ENCODE measurements at regions not wholly inside any gene's neighbourhood (a gene's known extent, or its start where the extent isn't known, plus 50 kb on each side); places are given as distances from the start of the nearest gene placed in this dataset.
"Not testable (repeated sequence)": the region's sequence is repeated elsewhere in the genome, so short reads cannot be mapped to it uniquely, and the experiment has no call there.

GRCh38 chr21:10405331-10405730 is 116.1 kb upstream of the TPTE start:
- not testable (repeated sequence) for DNase-seq (ENCODE audit: low spot score)

GRCh38 chr21:10409786-10410185 is 111.6 kb upstream of the TPTE start:
- DNase-seq (ENCODE audit: low spot score), result not testable (repeated sequence)

DNA sequence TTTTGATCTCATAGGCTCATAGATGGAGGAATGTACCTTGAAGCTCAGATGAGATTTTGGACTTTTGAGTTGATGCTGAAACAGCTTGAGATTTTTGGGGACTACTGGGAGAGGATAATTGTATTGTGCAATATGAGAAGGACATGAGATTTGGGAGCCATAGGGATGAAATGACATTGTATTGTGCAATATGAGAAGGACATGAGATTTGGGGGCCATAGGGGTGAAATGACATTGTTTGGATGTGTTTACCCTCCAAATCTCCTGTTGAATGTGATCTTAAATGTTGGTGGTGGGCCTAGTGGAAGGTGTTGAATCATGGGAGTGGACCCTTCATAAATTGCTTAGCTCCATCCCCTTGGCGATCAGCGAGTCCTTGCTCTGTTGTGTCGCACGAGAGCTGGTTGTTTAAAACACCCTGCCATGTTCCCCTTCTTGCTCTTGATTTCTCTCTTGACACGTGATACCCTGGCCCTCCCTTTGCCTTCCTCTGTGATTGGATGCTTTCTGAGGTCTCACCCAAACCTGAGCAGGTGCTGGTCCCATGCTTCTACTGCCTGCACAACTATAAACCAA is 110.9 kb upstream of the TPTE start:
- not testable (repeated sequence) for DNase-seq (ENCODE audit: low spot score)

DNA sequence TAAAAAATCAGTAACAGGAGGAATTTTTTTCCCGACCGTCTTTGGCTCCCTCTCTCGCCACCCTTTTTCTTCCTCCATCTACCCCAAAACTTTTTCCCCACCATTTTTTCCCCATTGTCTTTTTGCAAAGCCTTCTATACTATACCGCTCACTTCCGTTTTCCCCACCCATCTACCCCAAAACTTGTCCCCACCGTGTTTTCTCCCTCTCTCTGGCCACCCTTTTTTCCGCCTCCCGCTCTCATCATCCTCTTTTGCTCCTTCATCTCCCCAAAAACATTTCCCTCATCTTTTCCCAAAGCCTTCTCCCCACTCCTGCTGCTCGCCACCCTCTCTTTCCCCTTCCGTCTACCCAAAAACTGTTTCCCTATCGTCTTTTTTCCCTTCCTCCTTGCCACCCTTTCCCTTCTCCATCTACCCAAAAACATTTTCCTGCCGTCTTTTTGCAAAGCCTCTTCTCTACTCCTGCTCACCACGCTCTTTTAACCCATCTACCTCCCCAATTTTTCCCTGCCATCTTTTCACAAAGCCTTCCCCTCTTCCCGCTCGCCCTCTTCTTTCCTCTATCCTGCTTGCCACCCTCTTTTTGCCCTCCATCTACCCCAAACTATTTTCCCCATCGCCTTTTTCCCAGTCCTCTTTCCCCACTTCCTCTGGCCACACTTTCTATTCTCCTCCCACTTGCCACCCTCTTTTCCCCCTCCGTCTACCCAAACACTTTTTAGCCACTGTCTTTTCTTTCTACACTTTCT is 109.4 kb upstream of the TPTE start:
- not testable (repeated sequence) for DNase-seq (ENCODE audit: low spot score)

DNA sequence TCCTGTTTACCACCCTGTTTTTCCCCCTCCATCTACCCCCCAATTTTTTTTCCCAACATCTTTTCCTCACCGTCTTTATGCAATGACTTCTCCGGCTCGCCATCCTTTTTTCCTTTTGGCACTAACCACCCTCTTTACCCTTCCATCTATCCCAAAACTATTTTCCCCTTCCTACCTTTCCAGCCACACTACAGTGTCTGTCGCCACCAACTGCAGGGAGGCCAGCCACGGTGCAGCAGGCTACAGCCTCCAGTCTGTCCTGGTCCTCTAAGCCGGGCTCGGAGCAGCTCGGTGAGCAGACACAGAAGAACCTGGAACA is 108.5 kb upstream of the TPTE start:
- DNase-seq (ENCODE audit: low spot score), result not testable (repeated sequence)

DNA sequence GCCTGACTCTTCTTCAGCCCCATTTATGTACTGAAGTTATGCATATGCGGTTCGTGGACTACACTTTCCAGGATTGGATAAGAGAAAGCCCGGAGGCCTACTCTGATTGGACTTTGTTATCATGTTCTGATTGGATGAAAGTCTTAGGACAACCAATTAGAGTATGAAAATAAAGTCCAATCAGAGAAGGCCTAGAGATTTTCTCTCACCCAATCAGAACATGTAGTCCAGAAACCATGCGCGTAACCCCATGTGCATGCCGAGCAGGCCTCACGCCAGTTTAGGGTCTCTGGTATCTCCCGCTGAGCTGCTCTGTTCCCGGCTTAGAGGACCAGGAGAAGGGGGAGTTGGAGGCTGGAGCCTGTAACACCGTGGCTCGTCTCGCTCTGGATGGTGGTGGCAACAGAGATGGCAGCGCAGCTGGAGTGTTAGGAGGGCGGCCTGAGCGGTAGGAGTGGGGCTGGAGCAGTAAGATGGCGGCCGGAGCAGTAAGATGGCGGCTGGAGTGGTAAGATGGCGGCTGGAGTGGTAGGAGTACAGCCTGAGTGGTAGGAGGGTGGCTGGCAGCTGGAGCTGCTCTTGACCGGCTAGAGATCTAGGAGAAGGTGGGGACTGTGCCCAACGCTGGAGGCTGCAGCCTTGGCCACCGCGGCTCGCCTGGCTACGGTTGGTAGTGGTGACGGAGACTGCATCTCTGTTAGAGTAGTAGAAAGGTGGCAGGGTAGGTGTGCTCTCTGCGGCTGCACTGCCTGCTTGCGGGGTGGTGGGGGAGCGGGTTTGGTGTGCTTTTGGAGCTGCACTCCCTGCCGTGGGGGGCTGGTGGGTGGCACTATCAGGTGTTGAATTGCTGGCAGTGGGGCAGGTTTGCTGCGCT is 107.9 kb upstream of the TPTE start:
- peak; percentile 96 for DNase-seq (ENCODE audit: low spot score)

DNA sequence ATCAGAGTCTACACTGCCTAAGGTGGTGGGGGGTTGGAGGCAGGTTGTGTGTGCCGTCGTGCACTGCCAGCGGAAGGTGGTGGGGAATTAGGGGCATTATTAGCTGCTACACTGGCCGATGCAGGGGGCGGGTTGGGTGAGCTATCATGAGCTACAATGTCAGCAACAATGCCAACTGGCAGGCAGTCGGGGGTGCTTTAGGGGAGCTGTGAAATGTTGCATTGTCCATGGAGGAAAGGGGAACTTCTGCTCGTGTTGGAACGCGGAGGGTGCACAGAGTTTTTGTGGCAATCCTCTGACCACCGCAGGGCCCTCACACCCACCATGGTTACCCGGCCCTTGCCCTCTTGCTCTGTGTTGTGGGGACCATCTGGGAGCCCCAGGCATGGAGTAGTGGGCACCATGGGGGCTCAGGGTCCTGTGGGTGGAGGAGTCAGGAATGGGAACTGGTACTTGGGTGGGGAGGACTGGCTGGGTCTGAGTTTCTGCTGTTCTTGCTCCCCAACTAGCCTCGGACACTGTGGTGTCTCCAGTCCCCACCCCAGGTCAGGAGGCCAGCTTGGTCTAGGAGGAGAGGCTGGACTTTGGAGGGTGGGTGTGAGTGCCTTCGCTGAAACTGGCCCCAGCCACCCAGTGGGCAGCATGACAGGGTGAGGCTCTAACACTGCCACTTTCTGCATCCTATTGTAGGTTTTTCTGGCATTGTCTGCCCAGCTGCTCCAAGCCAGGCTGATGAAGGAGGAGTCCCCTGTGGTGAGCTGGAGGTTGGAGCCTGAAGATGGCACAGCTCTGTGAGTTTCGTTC is 107.1 kb upstream of the TPTE start:
- DNase-seq (ENCODE audit: low spot score), result not testable (repeated sequence)

GRCh38 chr21:10414925-10415254 is 106.5 kb upstream of the TPTE start:
- not testable (repeated sequence) for DNase-seq (ENCODE audit: low spot score)

- DNase-seq (ENCODE audit: low spot score), result not testable (repeated sequence)
These were observed 105.9 kb upstream of the TPTE start for GRCh38 chr21:10415456-10415855.

DNA sequence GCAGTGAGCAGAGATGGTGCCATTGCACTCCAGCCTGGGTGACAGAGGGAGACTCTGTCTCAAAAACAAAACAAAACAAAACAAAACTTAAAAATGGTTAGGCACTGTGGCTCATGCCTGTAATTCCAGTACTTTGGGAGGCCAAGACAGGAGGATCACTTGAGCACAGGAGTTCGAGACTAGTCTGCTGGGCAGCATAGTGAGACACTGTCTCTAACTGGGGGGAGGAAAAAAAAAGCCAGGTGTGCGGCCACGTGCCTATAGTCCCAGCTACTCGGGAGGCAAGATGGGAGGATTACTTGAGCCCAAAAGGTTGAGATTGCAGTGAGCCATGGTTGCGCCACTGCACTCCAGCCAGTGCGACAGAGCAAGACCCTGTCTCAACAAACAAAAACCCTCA is 105.5 kb upstream of the TPTE start:
- not testable (repeated sequence) for DNase-seq (ENCODE audit: low spot score)

- DNase-seq (ENCODE audit: low spot score), result not testable (repeated sequence)
These were observed 104.5 kb upstream of the TPTE start for GRCh38 chr21:10416691-10417447.

GRCh38 chr21:10417551-10418002 is 103.8 kb upstream of the TPTE start:
- peak; percentile 39 for DNase-seq (ENCODE audit: low spot score)

- not testable (repeated sequence) for DNase-seq (ENCODE audit: low spot score)
These were observed 102.9 kb upstream of the TPTE start for GRCh38 chr21:10418250-10419048.

- not testable (repeated sequence) for DNase-seq (ENCODE audit: low spot score)
These were observed 100.2 kb upstream of the TPTE start for GRCh38 chr21:10421199-10421598.

GRCh38 chr21:10421601-10422000 is 99.8 kb upstream of the TPTE start:
- not testable (repeated sequence) for DNase-seq (ENCODE audit: low spot score)

DNA sequence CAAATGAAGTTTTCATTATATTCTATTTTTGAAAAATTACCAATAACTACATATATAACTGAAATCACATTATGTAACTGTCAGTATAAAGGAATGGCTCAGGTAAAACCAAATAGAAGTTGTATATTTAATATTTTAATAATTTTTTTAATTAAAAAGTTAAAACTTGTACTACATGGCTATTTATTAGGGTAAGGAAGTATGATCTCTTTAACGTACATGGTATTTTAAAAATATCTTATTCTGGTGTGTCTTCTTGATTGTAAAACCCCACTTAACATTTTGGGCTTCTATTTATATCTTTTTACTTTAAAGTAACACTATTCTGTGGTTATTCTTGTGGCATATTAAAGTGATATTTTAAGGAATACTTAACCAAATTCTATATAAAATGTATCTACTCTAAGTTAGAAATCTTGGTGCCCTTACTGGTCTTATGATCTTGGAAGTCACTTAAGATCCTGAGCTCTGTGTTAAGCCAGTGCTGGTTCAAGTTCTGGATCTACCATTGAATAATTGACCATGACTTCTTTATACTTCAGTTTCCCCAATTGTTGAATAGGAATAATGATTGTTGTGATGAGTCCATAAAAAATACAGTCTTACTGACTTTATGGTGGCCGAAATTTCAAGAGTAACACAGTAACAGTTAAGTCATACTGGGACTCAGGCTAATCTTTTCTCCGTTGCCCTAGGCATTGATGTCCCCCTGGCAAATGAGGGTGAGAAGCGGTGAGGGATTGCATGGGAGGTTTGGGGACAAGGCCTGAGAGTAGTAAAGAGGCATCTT is 97.1 kb upstream of the TPTE start:
- DNase-seq (ENCODE audit: low spot score), result not testable (repeated sequence)

- DNase-seq (ENCODE audit: low spot score), result not testable (repeated sequence)
These were observed 96.6 kb upstream of the TPTE start for GRCh38 chr21:10424887-10425145.

DNA sequence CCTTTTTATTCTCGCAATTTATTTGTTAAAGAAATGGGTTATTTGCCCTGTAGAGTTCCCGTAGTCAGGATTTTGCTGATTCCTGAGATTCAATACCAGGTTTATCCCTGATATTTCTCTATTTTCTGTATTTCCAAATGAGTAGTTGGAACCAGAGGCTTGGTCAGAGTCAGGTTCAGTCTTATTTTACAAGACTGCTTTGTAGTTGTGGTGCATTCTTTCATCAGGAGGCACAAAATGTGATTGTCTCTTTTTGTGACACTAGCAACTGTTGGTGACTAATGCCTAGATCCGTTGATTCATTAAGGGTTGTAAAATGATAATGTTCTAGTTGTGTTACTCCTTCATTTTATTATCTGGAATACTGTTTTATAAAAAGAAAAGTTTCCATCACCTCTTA is 95.5 kb upstream of the TPTE start:
- DNase-seq (ENCODE audit: low spot score), result no peak

DNA sequence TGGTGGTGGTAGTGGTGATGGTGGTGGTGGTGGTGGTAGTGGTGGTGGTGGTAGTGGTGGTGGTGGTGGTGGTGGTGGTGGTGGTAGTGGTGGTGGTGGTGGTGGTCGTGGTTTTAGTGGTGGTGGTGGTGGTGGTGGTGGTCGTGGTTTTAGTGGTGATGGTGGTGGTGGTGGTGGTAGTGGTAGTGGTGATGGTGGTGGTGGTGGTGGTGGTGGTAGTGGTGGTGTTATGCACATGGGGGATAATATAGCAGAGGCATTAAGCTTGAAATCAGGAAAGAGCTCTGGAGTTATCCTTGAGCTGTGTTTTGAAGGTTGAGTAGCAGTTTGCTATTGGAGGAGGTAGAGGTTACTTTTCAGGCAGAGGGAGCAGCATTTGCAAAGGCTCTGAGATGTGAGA is 94.6 kb upstream of the TPTE start:
- DNase-seq (ENCODE audit: low spot score), result not testable (repeated sequence)

DNA sequence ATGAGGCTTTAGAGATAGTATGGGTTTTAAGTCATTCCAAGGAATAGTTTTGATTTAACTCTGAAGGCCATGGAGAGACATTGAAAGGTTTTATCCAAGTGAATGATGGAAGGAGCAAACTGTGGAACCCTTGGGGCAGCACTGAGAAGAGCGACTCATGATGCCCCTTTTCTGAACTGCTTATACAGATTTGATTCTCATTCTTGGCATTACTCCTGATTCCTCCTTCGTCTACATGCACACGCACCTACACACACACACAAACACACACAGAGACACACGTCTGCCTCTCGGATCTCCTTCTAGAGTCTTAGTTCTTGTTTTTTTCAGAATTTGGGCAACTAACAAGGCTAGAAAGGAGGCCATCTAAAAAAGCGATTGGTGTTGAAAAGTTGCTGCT is 94.1 kb upstream of the TPTE start:
- DNase-seq (ENCODE audit: low spot score), result not testable (repeated sequence)

Data from H4 (cell line).